ENCODE measurements at regions not wholly inside any gene's neighbourhood (a gene's known extent, or its start where the extent isn't known, plus 50 kb on each side); places are given as distances from the start of the nearest gene placed in this dataset.

GRCh38 chr4:132838244-132838643 is 310.9 kb upstream of the PCDH10 start:
- no peak overlapping the region for H3K4me3 ChIP-seq (replicated peaks; ENCODE audit: low read depth, low read length)
- DNase-seq (ENCODE audit: low read depth) = no peak
- TF ChIP-seq CTCF (IDR thresholded peaks at IDR 0.05; ENCODE audit: low read length, missing control alignments) = no peak

GRCh38 chr4:132839070-132839469 is 310.0 kb upstream of the PCDH10 start:
- no peak for DNase-seq (ENCODE audit: low read depth)
- TF ChIP-seq CTCF (IDR thresholded peaks at IDR 0.05; ENCODE audit: low read length, missing control alignments) = no peak
- no peak overlapping the region for H3K4me3 ChIP-seq (replicated peaks; ENCODE audit: low read depth, low read length)

GRCh38 chr4:132859929-132860328 is 289.2 kb upstream of the PCDH10 start:
- no peak for TF ChIP-seq CTCF (IDR thresholded peaks at IDR 0.05; ENCODE audit: low read length, missing control alignments)
- no peak for DNase-seq (ENCODE audit: low read depth)
- H3K4me3 ChIP-seq (replicated peaks; ENCODE audit: low read depth, low read length) = no peak overlapping the region

- TF ChIP-seq CTCF (IDR thresholded peaks at IDR 0.05; ENCODE audit: low read length, missing control alignments) = no peak
- H3K4me3 ChIP-seq (replicated peaks; ENCODE audit: low read depth, low read length) = no peak overlapping the region
- DNase-seq (ENCODE audit: low read depth) = no peak
These were observed 288.1 kb upstream of the PCDH10 start for GRCh38 chr4:132860976-132861375.

GRCh38 chr4:132863619-132864018 is 285.5 kb upstream of the PCDH10 start:
- TF ChIP-seq CTCF (IDR thresholded peaks at IDR 0.05; ENCODE audit: low read length, missing control alignments) = no peak
- no peak for DNase-seq (ENCODE audit: low read depth)
- H3K4me3 ChIP-seq (replicated peaks; ENCODE audit: low read depth, low read length) = no peak overlapping the region

GRCh38 chr4:132865458-132865857 is 283.6 kb upstream of the PCDH10 start:
- TF ChIP-seq CTCF (IDR thresholded peaks at IDR 0.05; ENCODE audit: low read length, missing control alignments) = no peak
- DNase-seq (ENCODE audit: low read depth) = no peak
- H3K4me3 ChIP-seq (replicated peaks; ENCODE audit: low read depth, low read length) = no peak overlapping the region

GRCh38 chr4:132865922-132866321 is 283.2 kb upstream of the PCDH10 start:
- TF ChIP-seq CTCF (IDR thresholded peaks at IDR 0.05; ENCODE audit: low read length, missing control alignments) = no peak
- no peak overlapping the region for H3K4me3 ChIP-seq (replicated peaks; ENCODE audit: low read depth, low read length)
- DNase-seq (ENCODE audit: low read depth) = no peak
